ENCODE measurements at regions not wholly inside any gene's neighbourhood (a gene's known extent, or its start where the extent isn't known, plus 50 kb on each side); places are given as distances from the start of the nearest gene placed in this dataset.
"Not testable (repeated sequence)": the region's sequence is repeated elsewhere in the genome, so short reads cannot be mapped to it uniquely, and the experiment has no call there.

GRCh38 chr9:74037274-74037673 lies 459.9 kb upstream of the RORB start:
- POLR2A ChIA-PET, result no interaction called here
- TF ChIP-seq CTCF (IDR thresholded peaks at IDR 0.05; ENCODE audit: control extremely low read depth, extremely low read depth, low read depth, missing control alignments), result no peak
- DNase-seq (ENCODE audit: extremely low spot score), result no peak
- CTCF ChIA-PET, result no interaction called here

DNA sequence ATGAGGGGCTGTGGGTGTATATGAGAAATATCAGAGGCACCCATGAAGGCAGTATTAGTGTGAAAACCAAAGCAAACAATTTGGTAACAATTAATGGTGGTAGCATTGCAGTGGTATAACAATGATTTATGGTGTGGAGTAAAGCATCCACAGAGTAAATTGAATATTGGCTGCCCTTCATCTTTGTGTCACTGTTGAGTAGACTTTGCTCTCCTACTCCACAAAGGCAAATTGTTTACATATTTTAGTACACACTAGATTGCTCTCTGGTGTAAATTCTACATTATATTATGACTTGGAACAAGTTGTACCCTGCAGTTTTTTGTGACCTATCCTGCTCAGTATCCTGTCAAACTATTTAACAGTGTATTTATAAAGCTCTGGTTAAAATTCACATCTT lies 455.5 kb upstream of the RORB start:
- no peak for TF ChIP-seq CTCF (IDR thresholded peaks at IDR 0.05; ENCODE audit: control extremely low read depth, extremely low read depth, low read depth, missing control alignments)
- ChIA-PET POLR2A (no interaction called here), CTCF (no interaction called here)
- no peak for DNase-seq (ENCODE audit: extremely low spot score)

DNA sequence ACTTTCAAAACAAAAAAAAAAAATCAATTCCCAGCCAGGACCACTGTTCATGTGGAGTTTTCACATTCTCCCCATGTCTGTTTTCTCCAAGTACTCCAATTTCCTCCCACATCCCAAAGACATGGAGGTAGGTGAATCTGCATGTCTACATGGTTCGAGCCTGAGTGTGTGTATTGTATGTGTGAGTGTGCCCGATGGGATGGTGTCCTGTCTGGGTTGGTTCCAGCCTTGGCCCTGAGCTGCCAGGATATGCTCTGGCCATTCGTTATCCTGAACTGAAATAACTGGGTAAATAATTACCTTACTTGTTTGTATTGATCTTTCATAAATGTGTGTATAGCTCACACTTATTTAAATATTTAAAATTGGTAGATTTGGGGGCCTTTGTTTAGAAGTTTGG lies 452.3 kb upstream of the RORB start:
- TF ChIP-seq CTCF (IDR thresholded peaks at IDR 0.05; ENCODE audit: control extremely low read depth, extremely low read depth, low read depth, missing control alignments), result no peak
- ChIA-PET CTCF (no interaction called here), POLR2A (no interaction called here)
- DNase-seq (ENCODE audit: extremely low spot score), result no peak

- POLR2A ChIA-PET, result no interaction called here
- TF ChIP-seq CTCF (IDR thresholded peaks at IDR 0.05; ENCODE audit: control extremely low read depth, extremely low read depth, low read depth, missing control alignments), result no peak
- CTCF ChIA-PET, result no interaction called here
- DNase-seq (ENCODE audit: extremely low spot score), result no peak
Observed at GRCh38 chr9:74056023-74056422, 441.1 kb upstream of the RORB start.

- CTCF ChIA-PET, result interaction anchor here (1.5 kb wide), 1 partner anchor 9 kb away, joined by 5 read pairs; no protein-coding TSS in a partner anchor
- POLR2A ChIA-PET; DNase-seq (ENCODE audit: extremely low spot score): not testable (repeated sequence)
Observed at GRCh38 chr9:74057051-74057450, 440.1 kb upstream of the RORB start.

DNA sequence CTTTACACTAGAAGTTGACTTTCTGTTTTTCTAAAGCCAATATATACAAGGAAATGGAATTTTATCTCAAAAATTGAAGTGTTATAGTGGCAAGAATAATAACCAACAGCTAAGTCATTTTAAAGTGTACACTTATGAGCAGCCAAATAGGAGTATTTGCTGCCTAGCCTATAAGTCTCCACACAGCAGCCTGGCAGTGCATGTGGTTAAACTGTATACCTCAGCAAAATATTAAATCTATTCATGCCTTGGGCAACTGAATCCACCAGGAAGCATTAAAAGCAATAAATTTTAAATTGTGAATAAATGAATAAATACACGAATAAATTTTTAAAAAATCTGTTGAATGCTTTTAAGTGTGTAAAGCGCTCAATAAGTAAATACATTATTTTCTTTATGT lies 432.4 kb upstream of the RORB start:
- TF ChIP-seq CTCF (IDR thresholded peaks at IDR 0.05; ENCODE audit: control extremely low read depth, extremely low read depth, low read depth, missing control alignments), result no peak
- DNase-seq (ENCODE audit: extremely low spot score), result no peak
- CTCF ChIA-PET, result no interaction called here
- POLR2A ChIA-PET, result no interaction called here

DNA sequence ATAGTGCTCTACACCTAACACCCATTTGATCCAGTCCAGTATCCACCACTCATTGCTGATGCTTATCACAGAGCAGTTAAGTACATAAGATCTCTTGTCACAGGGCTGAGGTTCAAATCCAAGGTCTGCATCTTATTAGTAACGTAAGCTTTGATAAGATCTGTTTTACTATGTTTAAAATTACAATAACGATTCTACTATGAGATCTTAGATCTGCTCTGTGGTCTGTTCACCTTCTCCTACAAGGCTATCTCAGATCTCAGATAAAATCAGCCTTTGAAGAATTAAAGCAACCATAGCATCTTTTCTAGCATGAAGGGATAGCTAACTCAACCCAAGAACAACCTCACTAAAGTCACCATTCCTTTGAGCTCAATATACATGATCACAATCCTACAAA lies 431.0 kb upstream of the RORB start:
- TF ChIP-seq CTCF (IDR thresholded peaks at IDR 0.05; ENCODE audit: control extremely low read depth, extremely low read depth, low read depth, missing control alignments), result no peak
- POLR2A ChIA-PET, result no interaction called here
- DNase-seq (ENCODE audit: extremely low spot score), result no peak
- CTCF ChIA-PET, result interaction anchor here (1.0 to 1.2 kb wide), 3 partner anchors 9 to 26 kb away, joined by 3 to 5 read pairs (median 4); no protein-coding TSS in a partner anchor
